Upper lobe of left lung (tissue), 4 donors: ENCODE measurements at regions not wholly inside any gene's neighbourhood (a gene's known extent, or its start where the extent isn't known, plus 50 kb on each side); places are given as distances from the start of the nearest gene placed in this dataset.

Experiments used
- CTCF ChIP-seq, 6 experiments: fragments of 450-650 bp in 4 of 6; fragments of 200-600 bp in 2 of 6; sonication (generic) in 2 of 6; IDR thresholded peaks; one replicate each; pipeline ENCODE4 v1.5.1; 2016 to 2019; ENCODE audit warnings: antibody characterized with exemption in 6 of 6
- EP300 ChIP-seq, 4 donors: sonication (generic); formaldehyde crosslinking; IDR thresholded peaks; one replicate each; pipeline ENCODE4 v1.5.1; 2017; ENCODE audit warnings: antibody characterized with exemption in 4 of 4, control low read depth in 2 of 4
- POLR2A ChIP-seq, 4 donors: fragments of 450-650 bp; IDR thresholded peaks; one replicate each; pipeline ENCODE4 v1.5.1; 2016 to 2017; ENCODE audit warnings: antibody characterized with exemption in 4 of 4, mild to moderate bottlenecking in 2 of 4
- POLR2AphosphoS5 ChIP-seq, 2 donors: sonication (generic); formaldehyde crosslinking; IDR thresholded peaks; one replicate each; pipeline ENCODE4 v1.5.1; 2017; ENCODE audit warnings: antibody characterized with exemption in 2 of 2

- TF ChIP-seq POLR2A (IDR thresholded peaks at IDR 0.05) (no peak), CTCF (IDR thresholded peaks at IDR 0.05) (no peak), POLR2AphosphoS5 (IDR thresholded peaks at IDR 0.05) (no peak), EP300 (IDR thresholded peaks at IDR 0.05) (no peak)
Observed at GRCh38 chr3:67920311-67920710, 265.9 kb upstream of the SUCLG2 start.
